ENCODE measurements at regions not wholly inside any gene's neighbourhood (a gene's known extent, or its start where the extent isn't known, plus 50 kb on each side); places are given as distances from the start of the nearest gene placed in this dataset.

DNA sequence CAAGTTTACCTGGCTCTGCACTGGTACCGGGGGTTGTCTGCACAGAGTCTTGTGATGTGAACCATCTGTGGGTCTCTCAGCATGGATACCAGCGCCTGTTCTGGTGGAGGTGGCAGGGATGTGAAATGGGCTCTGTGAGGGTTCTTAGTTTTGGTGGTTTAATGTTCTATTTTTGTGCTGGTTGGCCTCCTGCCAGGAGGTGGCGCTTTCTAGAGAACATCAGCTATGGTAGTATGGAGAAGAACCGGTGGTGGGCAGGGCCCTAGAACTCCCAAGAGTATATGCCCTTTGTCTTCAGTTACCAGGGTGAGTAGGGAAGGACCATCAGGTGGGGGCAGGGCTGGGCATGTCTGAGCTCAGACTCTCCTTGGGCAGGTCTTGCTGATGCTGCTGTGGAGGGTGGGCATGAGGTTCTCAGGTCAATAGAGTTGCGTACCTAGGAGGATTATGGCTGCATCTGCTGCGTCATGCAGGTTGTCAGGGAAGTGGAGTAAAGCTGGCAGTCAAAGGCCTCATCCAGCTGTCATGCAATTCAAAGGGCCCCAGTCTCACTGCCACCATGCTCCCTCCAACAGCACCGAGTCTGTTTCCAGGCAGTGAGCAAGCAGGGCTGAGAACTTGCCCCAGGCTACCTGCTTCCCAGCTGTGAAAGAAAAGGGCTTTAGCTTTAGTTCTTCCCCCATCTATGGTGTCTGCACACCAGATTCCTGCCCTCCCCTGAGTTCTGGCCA is 278.0 kb downstream of the METTL4 start:
- TF ChIP-seq CTCF (IDR thresholded peaks at IDR 0.05; ENCODE audit: insufficient read depth, missing control alignments): no peak
- DNase-seq (ENCODE audit: insufficient read length, low spot score): no peak
- no peak for FAIRE-seq

- FAIRE-seq (no peak), DNase-seq (ENCODE audit: insufficient read length, low spot score) (no peak)
- TF ChIP-seq CTCF (IDR thresholded peaks at IDR 0.05; ENCODE audit: insufficient read depth, missing control alignments): no peak
Measured at GRCh38 chr18:2301316-2301715, 270.0 kb downstream of the METTL4 start.

- FAIRE-seq: no peak
- no peak for DNase-seq (ENCODE audit: insufficient read length, low spot score)
- TF ChIP-seq CTCF (IDR thresholded peaks at IDR 0.05; ENCODE audit: insufficient read depth, missing control alignments): no peak
Measured at GRCh38 chr18:2302012-2302411, 269.3 kb downstream of the METTL4 start.

DNA sequence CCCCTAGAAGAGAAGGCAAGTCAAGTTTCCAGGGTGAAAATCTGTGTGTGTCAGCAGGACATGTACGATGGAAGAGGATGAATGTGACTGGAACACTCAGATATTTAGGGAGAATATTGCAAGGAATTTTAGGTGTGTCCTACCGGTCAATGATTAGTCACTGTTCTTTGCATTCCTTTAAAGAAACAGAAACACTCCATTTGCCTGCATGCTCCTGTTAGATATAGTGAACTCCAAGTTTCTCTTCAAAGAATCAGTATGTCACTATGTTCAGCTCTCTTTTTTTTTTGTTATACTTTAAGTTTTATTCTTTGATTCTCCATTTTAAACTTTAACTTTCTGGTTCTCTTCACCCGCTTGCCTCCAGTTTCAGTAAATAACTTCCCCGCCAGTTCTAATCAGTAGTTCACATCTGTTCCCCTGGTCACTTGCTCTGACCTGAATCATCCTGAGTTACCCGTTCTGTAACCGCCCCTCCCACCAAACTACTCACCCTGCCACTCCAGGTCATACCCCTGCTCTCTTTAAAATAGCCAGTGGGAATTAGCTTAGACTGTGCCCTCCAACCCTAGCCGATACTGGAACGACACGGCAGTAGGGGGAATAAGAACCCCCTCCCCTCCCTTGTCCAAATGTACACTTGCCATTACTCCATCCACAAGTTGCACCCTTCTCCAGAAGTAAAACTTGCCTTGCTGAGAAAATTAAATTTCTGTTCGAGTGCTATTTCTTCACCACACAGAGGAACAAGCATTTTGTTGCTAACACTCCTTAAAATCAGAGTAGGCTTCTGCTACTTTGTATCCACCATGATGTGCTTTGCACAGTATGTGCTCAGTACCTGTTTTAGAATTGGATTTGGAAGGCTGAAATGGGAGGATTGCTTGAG is 268.4 kb downstream of the METTL4 start:
- no peak for DNase-seq (ENCODE audit: insufficient read length, low spot score)
- FAIRE-seq: no peak
- no peak for TF ChIP-seq CTCF (IDR thresholded peaks at IDR 0.05; ENCODE audit: insufficient read depth, missing control alignments)

DNA sequence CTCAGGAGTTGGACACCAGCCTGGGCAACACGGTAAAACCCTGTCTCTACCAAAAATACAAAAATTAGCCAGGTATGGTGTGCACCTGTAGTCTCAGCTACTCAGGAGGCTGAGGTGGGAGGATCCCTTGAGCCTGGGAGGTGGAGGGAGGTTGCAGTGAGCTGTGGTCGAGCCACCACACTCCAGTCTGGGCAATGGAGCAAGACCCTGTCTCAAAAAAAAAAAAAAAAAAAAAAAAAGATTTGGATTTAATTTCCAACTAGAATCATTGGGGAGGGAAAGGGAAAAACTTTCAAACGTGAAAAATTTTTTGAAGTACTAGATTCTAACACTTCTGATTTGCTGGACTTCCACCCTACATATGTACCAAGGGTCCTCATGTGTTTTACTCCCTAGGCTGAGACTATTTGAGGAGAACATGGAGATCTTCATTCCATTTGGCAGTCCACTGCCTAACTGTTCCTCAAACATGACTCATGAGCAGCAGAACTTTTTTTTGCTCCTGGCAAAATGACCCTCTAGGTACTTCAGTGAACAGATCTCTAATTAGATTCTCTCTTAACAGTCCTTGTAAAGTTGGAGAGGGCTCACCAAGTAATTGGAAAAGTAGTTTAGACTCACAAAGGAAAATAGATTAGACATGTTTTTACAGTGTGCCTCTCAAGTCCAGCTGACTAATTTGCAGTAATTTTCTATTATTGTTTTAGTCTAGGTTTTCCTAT is 267.6 kb downstream of the METTL4 start:
- DNase-seq (ENCODE audit: insufficient read length, low spot score) (no peak), FAIRE-seq (no peak)
- no peak for TF ChIP-seq CTCF (IDR thresholded peaks at IDR 0.05; ENCODE audit: insufficient read depth, missing control alignments)

GRCh38 chr18:2304378-2305175 is 266.7 kb downstream of the METTL4 start:
- FAIRE-seq (peak; percentile 25), DNase-seq (ENCODE audit: insufficient read length, low spot score) (no peak)

More at GRCh38 chr18:2304378-2305175, 266.7 kb downstream of the METTL4 start:
- TF ChIP-seq CTCF (IDR thresholded peaks at IDR 0.05; ENCODE audit: insufficient read depth, missing control alignments): no peak

Data from D721Med (cell line).